WTC11 (cell line): ENCODE measurements at regions not wholly inside any gene's neighbourhood (a gene's known extent, or its start where the extent isn't known, plus 50 kb on each side); places are given as distances from the start of the nearest gene placed in this dataset.

Experiments used
- ATAC-seq: fragments of 200-7000 bp; cut with Tn5 transposase; 2 replicates; pipeline ENCODE4 v1.10.0; 2021; ENCODE audit warnings: mild to moderate bottlenecking, moderate library complexity
- CTCF ChIA-PET: fragments of 300-600 bp; sonication (Branson Sonifier 250); formaldehyde crosslinking; loops from one replicate; lab custom pipeline; 2021; ENCODE audit warnings: antibody characterized with exemption; lab: Charles Lee
- POLR2A ChIA-PET: fragments of 350-600 bp; sonication (Branson Sonifier 250); formaldehyde crosslinking; loops from one replicate; lab custom pipeline; 2021; ENCODE audit warnings: antibody characterized with exemption; lab: Charles Lee
- DNase-seq: peaks from one replicate; pipeline ENCODE4 v3.0.0; 2021; ENCODE audit warnings: low spot score
- H3K27ac Mint-ChIP-seq: 2 replicates; pipeline ENCODE4 v1.8.0; 2021; ENCODE audit warnings: mixed read lengths
- H3K27me3 Mint-ChIP-seq: 2 replicates; pipeline ENCODE4 v1.8.0; 2021; ENCODE audit warnings: low read depth, mild to moderate bottlenecking, moderate library complexity, mixed read lengths
- H3K36me3 Mint-ChIP-seq: 2 replicates; pipeline ENCODE4 v1.8.0; 2021; ENCODE audit warnings: mixed read lengths
- H3K4me1 Mint-ChIP-seq: 2 replicates; pipeline ENCODE4 v1.8.0; 2022; ENCODE audit warnings: mixed read lengths
- H3K4me3 Mint-ChIP-seq: 2 replicates; pipeline ENCODE4 v1.8.0; 2021; ENCODE audit warnings: mild to moderate bottlenecking, moderate library complexity, mixed read lengths
- H3K9me3 Mint-ChIP-seq: 2 replicates; pipeline ENCODE4 v1.8.0; 2021; ENCODE audit warnings: mixed read lengths
- CBFB ChIP-seq: sonication (generic); formaldehyde crosslinking; IDR thresholded peaks from 2 replicates; pipeline ENCODE4 v1.8.1; 2022; ENCODE audit warnings: mild to moderate bottlenecking, low read depth, missing genetic modification reagents
- FOXK1 ChIP-seq: sonication (generic); formaldehyde crosslinking; IDR thresholded peaks from 2 replicates; pipeline ENCODE4 v1.8.0; 2022; ENCODE audit warnings: mild to moderate bottlenecking, moderate library complexity, missing genetic modification reagents
- GTF2I ChIP-seq: fragments of 250-450 bp; sonication (Bioruptor Pico); conservative IDR thresholded peaks from 2 replicates; pipeline ENCODE4 v1.4.0; 2021; ENCODE audit warnings: mild to moderate bottlenecking
- IRF2 ChIP-seq: sonication (generic); formaldehyde crosslinking; IDR thresholded peaks from 2 replicates; pipeline ENCODE4 v1.8.0; 2022; ENCODE audit warnings: low read depth, missing genetic modification reagents, borderline replicate concordance
- JAZF1 ChIP-seq: fragments of 250-450 bp; sonication (Bioruptor Pico); IDR thresholded peaks from 2 replicates; pipeline ENCODE4 v1.9.0; 2021; ENCODE audit warnings: moderate library complexity, mild to moderate bottlenecking, inconsistent platforms
- KAT7 ChIP-seq: sonication (generic); formaldehyde crosslinking; IDR thresholded peaks from 2 replicates; pipeline ENCODE4 v1.8.1; 2023; ENCODE audit warnings: missing genetic modification reagents, mild to moderate bottlenecking, borderline replicate concordance
- MYBL2 ChIP-seq: sonication (generic); formaldehyde crosslinking; IDR thresholded peaks from 2 replicates; pipeline ENCODE4 v1.8.1; 2023; ENCODE audit warnings: mild to moderate bottlenecking, moderate library complexity, missing genetic modification reagents
- OVOL2 ChIP-seq: fragments of 250-450 bp; sonication (Bioruptor Pico); IDR thresholded peaks from 2 replicates; pipeline ENCODE4 v1.9.0; 2021; ENCODE audit warnings: mild to moderate bottlenecking, borderline replicate concordance
- RORB ChIP-seq: fragments of 250-450 bp; sonication (Bioruptor Pico); IDR thresholded peaks from 2 replicates; pipeline ENCODE4 v1.9.0; 2021; ENCODE audit warnings: mild to moderate bottlenecking
- SOX15 ChIP-seq: fragments of 250-450 bp; sonication (Bioruptor Pico); IDR thresholded peaks from 2 replicates; pipeline ENCODE4 v1.9.0; 2021; ENCODE audit warnings: mild to moderate bottlenecking
- TEAD4 ChIP-seq: sonication (generic); formaldehyde crosslinking; IDR thresholded peaks from 2 replicates; pipeline ENCODE4 v1.8.0; 2022; ENCODE audit warnings: mild to moderate bottlenecking, missing genetic modification reagents
- ZNF138 ChIP-seq: sonication (generic); formaldehyde crosslinking; conservative IDR thresholded peaks from 2 replicates; pipeline ENCODE4 v1.8.1; 2022; ENCODE audit warnings: mild to moderate bottlenecking, moderate library complexity, missing genetic modification reagents
- ZNF317 ChIP-seq: sonication (generic); formaldehyde crosslinking; IDR thresholded peaks from 2 replicates; pipeline ENCODE4 v1.8.1; 2023; ENCODE audit warnings: low read depth, mild to moderate bottlenecking, moderate library complexity, missing genetic modification reagents, borderline replicate concordance
- ZNF396 ChIP-seq: fragments of 250-450 bp; sonication (Bioruptor Pico); IDR thresholded peaks from 2 replicates; pipeline ENCODE4 v1.8.0; 2021; ENCODE audit warnings: mild to moderate bottlenecking, moderate library complexity, borderline replicate concordance
- ZNF416 ChIP-seq: fragments of 250-450 bp; sonication (Bioruptor Pico); IDR thresholded peaks from 2 replicates; pipeline ENCODE4 v1.9.0; 2021; ENCODE audit warnings: mild to moderate bottlenecking, inconsistent platforms
- TF ChIP-seq, protein P1 (sequence below): fragments of 250-450 bp; sonication (Bioruptor Pico); IDR thresholded peaks from 2 replicates; pipeline ENCODE4 v1.9.0; 2021; ENCODE audit warnings: mild to moderate bottlenecking, borderline replicate concordance
- TF ChIP-seq, protein P2 (sequence below): fragments of 250-450 bp; sonication (Bioruptor Pico); IDR thresholded peaks from 2 replicates; pipeline ENCODE4 v1.9.0; 2021; ENCODE audit warnings: mild to moderate bottlenecking
- TF ChIP-seq, protein P3 (sequence below): sonication (generic); formaldehyde crosslinking; IDR thresholded peaks from 2 replicates; pipeline ENCODE4 v1.8.1; 2022; ENCODE audit warnings: low read depth, mild to moderate bottlenecking, moderate library complexity, missing genetic modification reagents, borderline replicate concordance
- TF ChIP-seq, protein P4 (sequence below): sonication (generic); formaldehyde crosslinking; conservative IDR thresholded peaks from 2 replicates; pipeline ENCODE4 v1.8.1; 2023; ENCODE audit warnings: mild to moderate bottlenecking, low read depth, missing genetic modification reagents, moderate library complexity
- TF ChIP-seq, protein P5 (sequence below): sonication (generic); formaldehyde crosslinking; IDR thresholded peaks from 2 replicates; pipeline ENCODE4 v1.8.1; 2022; ENCODE audit warnings: mild to moderate bottlenecking, missing genetic modification reagents, moderate library complexity, borderline replicate concordance
- TF ChIP-seq, protein P6 (sequence below): sonication (generic); formaldehyde crosslinking; IDR thresholded peaks from 2 replicates; pipeline ENCODE4 v1.8.1; 2022; ENCODE audit warnings: missing genetic modification reagents, borderline replicate concordance

DNA sequence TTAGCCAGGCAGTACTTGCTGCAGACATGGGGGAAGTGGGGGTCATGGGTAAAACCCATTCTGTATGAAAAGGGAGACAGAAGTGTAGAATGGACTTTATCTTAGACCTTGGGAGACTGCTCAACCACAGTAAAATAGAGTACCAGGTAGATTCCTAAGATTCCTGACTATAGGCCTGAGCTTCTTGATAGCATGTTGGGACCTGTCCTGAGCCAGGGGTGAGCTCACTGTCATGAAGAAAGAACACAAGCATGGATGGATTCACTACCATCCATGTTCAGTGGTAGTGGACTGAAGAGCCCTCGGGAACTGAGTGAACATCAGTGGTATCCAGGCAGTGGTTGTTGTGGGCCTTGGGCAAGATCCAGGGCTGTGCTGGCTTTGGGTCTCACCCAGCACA, 1003.8 kb downstream of the TMTC2 start (continued):
- TF ChIP-seq, protein P1, sequence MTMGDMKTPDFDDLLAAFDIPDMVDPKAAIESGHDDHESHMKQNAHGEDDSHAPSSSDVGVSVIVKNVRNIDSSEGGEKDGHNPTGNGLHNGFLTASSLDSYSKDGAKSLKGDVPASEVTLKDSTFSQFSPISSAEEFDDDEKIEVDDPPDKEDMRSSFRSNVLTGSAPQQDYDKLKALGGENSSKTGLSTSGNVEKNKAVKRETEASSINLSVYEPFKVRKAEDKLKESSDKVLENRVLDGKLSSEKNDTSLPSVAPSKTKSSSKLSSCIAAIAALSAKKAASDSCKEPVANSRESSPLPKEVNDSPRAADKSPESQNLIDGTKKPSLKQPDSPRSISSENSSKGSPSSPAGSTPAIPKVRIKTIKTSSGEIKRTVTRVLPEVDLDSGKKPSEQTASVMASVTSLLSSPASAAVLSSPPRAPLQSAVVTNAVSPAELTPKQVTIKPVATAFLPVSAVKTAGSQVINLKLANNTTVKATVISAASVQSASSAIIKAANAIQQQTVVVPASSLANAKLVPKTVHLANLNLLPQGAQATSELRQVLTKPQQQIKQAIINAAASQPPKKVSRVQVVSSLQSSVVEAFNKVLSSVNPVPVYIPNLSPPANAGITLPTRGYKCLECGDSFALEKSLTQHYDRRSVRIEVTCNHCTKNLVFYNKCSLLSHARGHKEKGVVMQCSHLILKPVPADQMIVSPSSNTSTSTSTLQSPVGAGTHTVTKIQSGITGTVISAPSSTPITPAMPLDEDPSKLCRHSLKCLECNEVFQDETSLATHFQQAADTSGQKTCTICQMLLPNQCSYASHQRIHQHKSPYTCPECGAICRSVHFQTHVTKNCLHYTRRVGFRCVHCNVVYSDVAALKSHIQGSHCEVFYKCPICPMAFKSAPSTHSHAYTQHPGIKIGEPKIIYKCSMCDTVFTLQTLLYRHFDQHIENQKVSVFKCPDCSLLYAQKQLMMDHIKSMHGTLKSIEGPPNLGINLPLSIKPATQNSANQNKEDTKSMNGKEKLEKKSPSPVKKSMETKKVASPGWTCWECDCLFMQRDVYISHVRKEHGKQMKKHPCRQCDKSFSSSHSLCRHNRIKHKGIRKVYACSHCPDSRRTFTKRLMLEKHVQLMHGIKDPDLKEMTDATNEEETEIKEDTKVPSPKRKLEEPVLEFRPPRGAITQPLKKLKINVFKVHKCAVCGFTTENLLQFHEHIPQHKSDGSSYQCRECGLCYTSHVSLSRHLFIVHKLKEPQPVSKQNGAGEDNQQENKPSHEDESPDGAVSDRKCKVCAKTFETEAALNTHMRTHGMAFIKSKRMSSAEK (CRISPR knock-in tag): no peak
- TF ChIP-seq KAT7 (no peak), CBFB (no peak)
- TF ChIP-seq, all 79 proteins: peak for 0

DNA sequence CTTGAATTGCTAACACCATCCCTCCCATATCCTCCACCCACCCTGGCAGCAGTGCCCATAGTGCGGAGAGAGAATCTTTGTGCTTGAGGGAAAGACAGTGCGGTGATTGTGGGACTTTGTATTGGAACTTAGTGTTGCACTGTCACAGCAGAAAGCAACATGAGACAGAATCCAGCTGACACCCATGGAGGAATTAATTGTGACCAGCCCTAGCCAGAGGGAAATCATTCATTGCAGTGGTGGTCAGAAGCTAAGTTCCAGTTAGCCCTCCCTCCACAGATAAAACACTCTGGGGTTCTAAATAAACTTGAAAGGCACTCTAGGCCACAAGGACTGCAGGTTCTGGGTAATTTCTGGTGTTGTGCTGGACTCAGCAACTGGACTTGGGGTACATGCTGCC, 1002.6 kb downstream of the TMTC2 start:
- no peak for ATAC-seq
- CTCF ChIA-PET: no interaction called here
- POLR2A ChIA-PET: no interaction called here
- TF ChIP-seq, protein P2, sequence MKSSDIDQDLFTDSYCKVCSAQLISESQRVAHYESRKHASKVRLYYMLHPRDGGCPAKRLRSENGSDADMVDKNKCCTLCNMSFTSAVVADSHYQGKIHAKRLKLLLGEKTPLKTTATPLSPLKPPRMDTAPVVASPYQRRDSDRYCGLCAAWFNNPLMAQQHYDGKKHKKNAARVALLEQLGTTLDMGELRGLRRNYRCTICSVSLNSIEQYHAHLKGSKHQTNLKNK (CRISPR knock-in tag): no peak
- no peak for TF ChIP-seq GTF2I (CRISPR knock-in tag)
- TF ChIP-seq, protein P3, sequence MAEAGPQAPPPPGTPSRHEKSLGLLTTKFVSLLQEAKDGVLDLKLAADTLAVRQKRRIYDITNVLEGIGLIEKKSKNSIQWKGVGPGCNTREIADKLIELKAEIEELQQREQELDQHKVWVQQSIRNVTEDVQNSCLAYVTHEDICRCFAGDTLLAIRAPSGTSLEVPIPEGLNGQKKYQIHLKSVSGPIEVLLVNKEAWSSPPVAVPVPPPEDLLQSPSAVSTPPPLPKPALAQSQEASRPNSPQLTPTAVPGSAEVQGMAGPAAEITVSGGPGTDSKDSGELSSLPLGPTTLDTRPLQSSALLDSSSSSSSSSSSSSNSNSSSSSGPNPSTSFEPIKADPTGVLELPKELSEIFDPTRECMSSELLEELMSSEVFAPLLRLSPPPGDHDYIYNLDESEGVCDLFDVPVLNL (CRISPR knock-in tag): no peak
- TF ChIP-seq, protein P4, sequence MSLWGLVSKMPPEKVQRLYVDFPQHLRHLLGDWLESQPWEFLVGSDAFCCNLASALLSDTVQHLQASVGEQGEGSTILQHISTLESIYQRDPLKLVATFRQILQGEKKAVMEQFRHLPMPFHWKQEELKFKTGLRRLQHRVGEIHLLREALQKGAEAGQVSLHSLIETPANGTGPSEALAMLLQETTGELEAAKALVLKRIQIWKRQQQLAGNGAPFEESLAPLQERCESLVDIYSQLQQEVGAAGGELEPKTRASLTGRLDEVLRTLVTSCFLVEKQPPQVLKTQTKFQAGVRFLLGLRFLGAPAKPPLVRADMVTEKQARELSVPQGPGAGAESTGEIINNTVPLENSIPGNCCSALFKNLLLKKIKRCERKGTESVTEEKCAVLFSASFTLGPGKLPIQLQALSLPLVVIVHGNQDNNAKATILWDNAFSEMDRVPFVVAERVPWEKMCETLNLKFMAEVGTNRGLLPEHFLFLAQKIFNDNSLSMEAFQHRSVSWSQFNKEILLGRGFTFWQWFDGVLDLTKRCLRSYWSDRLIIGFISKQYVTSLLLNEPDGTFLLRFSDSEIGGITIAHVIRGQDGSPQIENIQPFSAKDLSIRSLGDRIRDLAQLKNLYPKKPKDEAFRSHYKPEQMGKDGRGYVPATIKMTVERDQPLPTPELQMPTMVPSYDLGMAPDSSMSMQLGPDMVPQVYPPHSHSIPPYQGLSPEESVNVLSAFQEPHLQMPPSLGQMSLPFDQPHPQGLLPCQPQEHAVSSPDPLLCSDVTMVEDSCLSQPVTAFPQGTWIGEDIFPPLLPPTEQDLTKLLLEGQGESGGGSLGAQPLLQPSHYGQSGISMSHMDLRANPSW: no peak
- TF ChIP-seq MYBL2 (CRISPR knock-in tag): no peak
- TF ChIP-seq ZNF396 (CRISPR knock-in tag): no peak
- TF ChIP-seq JAZF1: no peak
- no peak for TF ChIP-seq SOX15 (CRISPR knock-in tag)
- TF ChIP-seq OVOL2 (CRISPR knock-in tag): no peak
- no peak for TF ChIP-seq ZNF317 (CRISPR knock-in tag)
- DNase-seq: no peak
- Mint-ChIP-seq H3K4me1 (no peaks in the 10 kb centered on the region), H3K9me3 (peaks cover 48% of the 10 kb centered on the region), H3K27me3 (no peaks in the 10 kb centered on the region), H3K36me3 (peaks cover 5% of the 10 kb centered on the region; the same call in 1 of the 2 replicates), H3K4me3 (no peak overlapping the region), H3K27ac (no peak overlapping the region)

DNA sequence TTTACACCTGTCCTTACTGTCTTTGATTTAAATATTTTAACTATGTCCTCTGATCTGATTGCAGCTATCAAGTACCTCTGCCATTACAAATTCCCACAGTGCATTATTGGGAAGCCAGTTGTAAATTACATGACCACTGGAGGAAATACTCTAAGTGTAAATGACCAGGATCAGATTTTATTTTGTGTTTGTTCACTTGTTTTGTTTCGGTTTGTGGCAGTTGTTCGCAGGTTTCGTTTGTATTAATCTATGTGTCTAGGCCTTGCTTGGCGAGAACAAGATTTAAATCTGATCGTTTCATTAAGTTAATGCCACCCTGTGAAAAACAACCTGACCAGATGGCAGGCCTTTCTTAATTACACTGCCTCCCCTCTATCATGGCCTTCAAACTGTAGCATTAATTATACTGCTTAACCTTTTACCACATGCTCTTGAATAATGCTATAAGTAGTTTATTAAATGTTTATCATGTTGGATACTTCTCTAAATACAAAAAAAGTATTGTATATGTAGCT, 990.1 kb downstream of the TMTC2 start:
- Mint-ChIP-seq H3K27ac (no peak overlapping the region), H3K27me3 (no peaks in the 10 kb centered on the region), H3K9me3 (no peaks in the 10 kb centered on the region), H3K4me3 (no peak overlapping the region), H3K36me3 (0 out of 2 replicates have a peak, but pooled peaks cover 3% of the 10 kb centered on the region), H3K4me1 (no peaks in the 10 kb centered on the region)
- ChIA-PET POLR2A (no interaction called here), CTCF (no interaction called here)
- DNase-seq (no peak), ATAC-seq (no peak)
- TF ChIP-seq RORB: no peak
- no peak for TF ChIP-seq FOXK1 (CRISPR knock-in tag)
- TF ChIP-seq IRF2 (CRISPR knock-in tag): no peak
- TF ChIP-seq TEAD4 (CRISPR knock-in tag): no peak
- no peak for TF ChIP-seq ZNF416
- TF ChIP-seq ZNF138 (CRISPR knock-in tag): no peak
- TF ChIP-seq, protein P5, sequence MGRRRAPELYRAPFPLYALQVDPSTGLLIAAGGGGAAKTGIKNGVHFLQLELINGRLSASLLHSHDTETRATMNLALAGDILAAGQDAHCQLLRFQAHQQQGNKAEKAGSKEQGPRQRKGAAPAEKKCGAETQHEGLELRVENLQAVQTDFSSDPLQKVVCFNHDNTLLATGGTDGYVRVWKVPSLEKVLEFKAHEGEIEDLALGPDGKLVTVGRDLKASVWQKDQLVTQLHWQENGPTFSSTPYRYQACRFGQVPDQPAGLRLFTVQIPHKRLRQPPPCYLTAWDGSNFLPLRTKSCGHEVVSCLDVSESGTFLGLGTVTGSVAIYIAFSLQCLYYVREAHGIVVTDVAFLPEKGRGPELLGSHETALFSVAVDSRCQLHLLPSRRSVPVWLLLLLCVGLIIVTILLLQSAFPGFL (CRISPR knock-in tag): no peak
- TF ChIP-seq, protein P6, sequence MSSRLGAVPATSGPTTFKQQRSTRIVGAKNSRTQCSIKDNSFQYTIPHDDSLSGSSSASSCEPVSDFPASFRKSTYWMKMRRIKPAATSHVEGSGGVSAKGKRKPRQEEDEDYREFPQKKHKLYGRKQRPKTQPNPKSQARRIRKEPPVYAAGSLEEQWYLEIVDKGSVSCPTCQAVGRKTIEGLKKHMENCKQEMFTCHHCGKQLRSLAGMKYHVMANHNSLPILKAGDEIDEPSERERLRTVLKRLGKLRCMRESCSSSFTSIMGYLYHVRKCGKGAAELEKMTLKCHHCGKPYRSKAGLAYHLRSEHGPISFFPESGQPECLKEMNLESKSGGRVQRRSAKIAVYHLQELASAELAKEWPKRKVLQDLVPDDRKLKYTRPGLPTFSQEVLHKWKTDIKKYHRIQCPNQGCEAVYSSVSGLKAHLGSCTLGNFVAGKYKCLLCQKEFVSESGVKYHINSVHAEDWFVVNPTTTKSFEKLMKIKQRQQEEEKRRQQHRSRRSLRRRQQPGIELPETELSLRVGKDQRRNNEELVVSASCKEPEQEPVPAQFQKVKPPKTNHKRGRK: no peak
- TF ChIP-seq, protein P2 (CRISPR knock-in tag): no peak
